ENCODE measurements at regions not wholly inside any gene's neighbourhood (a gene's known extent, or its start where the extent isn't known, plus 50 kb on each side); places are given as distances from the start of the nearest gene placed in this dataset.

DNA sequence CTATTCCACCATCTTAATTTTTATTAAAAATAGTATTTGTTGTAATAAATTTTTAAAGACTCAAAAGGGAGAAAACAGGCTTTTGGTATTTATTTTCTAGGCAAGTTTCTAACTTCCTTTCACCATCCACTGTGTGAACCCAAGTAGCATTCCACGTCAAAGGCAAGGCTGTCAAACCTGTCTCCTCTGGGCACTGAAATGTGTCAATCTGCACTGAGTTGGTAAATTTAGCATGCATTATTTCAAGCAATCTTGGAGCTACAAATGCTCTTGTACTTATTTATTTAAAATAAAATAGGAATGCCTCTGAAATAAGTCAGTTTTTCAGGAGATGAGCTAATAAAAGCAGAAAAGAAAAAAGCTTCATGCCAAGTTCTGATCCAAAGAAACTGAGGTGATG, 130.9 kb upstream of the CNTNAP5 start:
- TF ChIP-seq POLR2A (IDR thresholded peaks at IDR 0.05) (no peak), EP300 (IDR thresholded peaks at IDR 0.05) (no peak)
- TF ChIP-seq, protein P1, sequence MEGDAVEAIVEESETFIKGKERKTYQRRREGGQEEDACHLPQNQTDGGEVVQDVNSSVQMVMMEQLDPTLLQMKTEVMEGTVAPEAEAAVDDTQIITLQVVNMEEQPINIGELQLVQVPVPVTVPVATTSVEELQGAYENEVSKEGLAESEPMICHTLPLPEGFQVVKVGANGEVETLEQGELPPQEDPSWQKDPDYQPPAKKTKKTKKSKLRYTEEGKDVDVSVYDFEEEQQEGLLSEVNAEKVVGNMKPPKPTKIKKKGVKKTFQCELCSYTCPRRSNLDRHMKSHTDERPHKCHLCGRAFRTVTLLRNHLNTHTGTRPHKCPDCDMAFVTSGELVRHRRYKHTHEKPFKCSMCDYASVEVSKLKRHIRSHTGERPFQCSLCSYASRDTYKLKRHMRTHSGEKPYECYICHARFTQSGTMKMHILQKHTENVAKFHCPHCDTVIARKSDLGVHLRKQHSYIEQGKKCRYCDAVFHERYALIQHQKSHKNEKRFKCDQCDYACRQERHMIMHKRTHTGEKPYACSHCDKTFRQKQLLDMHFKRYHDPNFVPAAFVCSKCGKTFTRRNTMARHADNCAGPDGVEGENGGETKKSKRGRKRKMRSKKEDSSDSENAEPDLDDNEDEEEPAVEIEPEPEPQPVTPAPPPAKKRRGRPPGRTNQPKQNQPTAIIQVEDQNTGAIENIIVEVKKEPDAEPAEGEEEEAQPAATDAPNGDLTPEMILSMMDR (IDR thresholded peaks at IDR 0.05): no peak
- DNase-seq: no peak
- H3K4me3 ChIP-seq: no peak overlapping the region
- H3K27me3 ChIP-seq: no peaks in the 10 kb centered on the region
- H3K4me1 ChIP-seq (ENCODE audit: insufficient read depth): no peaks in the 10 kb centered on the region
- 84 to 88% (median 85%) methylated on average over 1 of the region's 1 CpG for WGBS, 3 donors
- H3K36me3 ChIP-seq: no peaks in the 10 kb centered on the region
- H3K27ac ChIP-seq: no peak overlapping the region
- intact Hi-C loops (cut with DNase I): no loop called here
- no peaks in the 10 kb centered on the region for H3K9me3 ChIP-seq

- WGBS, 3 donors: 14 to 29% (median 15%) methylated on average over 2 of the region's 2 CpGs
- Histone ChIP-seq H3K9me3 (no peaks in the 10 kb centered on the region), H3K4me3 (no peak overlapping the region), H3K36me3 (no peaks in the 10 kb centered on the region), H3K4me1 (ENCODE audit: insufficient read depth) (no peaks in the 10 kb centered on the region), H3K27me3 (no peaks in the 10 kb centered on the region), H3K27ac (no peak overlapping the region)
- DNase-seq: no peak
- TF ChIP-seq, protein P1 (IDR thresholded peaks at IDR 0.05): no peak
- TF ChIP-seq EP300 (IDR thresholded peaks at IDR 0.05) (no peak), POLR2A (IDR thresholded peaks at IDR 0.05) (no peak)
- intact Hi-C loops (cut with DNase I): no loop called here
Measured at GRCh38 chr2:123895651-123896050, 129.4 kb upstream of the CNTNAP5 start.

DNA sequence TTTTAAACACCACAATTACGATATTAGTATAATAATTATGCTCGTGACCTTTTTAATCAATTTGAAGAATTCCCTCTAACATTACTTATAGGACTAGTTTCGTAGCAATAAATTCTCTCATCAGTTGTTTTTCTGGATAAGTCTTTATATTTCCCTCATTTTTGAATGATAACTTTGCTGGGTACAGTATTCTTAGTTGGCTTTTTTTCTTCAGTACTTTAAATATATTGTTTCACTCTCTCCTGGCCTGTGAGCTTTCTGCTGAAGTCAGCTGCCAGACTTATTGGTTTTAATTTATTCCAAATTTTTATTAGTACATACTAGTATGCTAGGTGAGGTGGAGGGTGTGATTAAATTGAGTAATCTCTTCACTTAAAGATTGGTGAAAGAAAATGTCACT, 123.8 kb upstream of the CNTNAP5 start:
- TF ChIP-seq EP300 (IDR thresholded peaks at IDR 0.05) (no peak), POLR2A (IDR thresholded peaks at IDR 0.05) (no peak)
- TF ChIP-seq, protein P1 (IDR thresholded peaks at IDR 0.05): no peak

GRCh38 chr2:123906361-123906760, 118.7 kb upstream of the CNTNAP5 start:
- no peaks in the 10 kb centered on the region for H3K27me3 ChIP-seq
- H3K27ac ChIP-seq: no peak overlapping the region
- no peaks in the 10 kb centered on the region for H3K4me1 ChIP-seq (ENCODE audit: insufficient read depth)
- H3K9me3 ChIP-seq: no peaks in the 10 kb centered on the region
- H3K4me3 ChIP-seq: no peak overlapping the region
- intact Hi-C loops (cut with DNase I): no loop called here
- no peak for DNase-seq
- no peaks in the 10 kb centered on the region for H3K36me3 ChIP-seq
- TF ChIP-seq, protein P1 (IDR thresholded peaks at IDR 0.05): no peak
- no peak for TF ChIP-seq POLR2A (IDR thresholded peaks at IDR 0.05)
- TF ChIP-seq EP300 (IDR thresholded peaks at IDR 0.05): no peak
- 11 to 25% (median 17%) methylated on average over 2 of the region's 2 CpGs for WGBS, 3 donors

More for the DNA sequence above, 123.8 kb upstream of the CNTNAP5 start:
- Histone ChIP-seq H3K36me3 (no peaks in the 10 kb centered on the region), H3K27me3 (no peaks in the 10 kb centered on the region), H3K4me3 (no peak overlapping the region), H3K9me3 (no peaks in the 10 kb centered on the region), H3K4me1 (ENCODE audit: insufficient read depth) (no peaks in the 10 kb centered on the region), H3K27ac (no peak overlapping the region)
- intact Hi-C loops (cut with DNase I): no loop called here
- WGBS, 3 donors: 80 to 87% (median 81%) methylated on average over 3 of the region's 3 CpGs
- DNase-seq: no peak

DNA sequence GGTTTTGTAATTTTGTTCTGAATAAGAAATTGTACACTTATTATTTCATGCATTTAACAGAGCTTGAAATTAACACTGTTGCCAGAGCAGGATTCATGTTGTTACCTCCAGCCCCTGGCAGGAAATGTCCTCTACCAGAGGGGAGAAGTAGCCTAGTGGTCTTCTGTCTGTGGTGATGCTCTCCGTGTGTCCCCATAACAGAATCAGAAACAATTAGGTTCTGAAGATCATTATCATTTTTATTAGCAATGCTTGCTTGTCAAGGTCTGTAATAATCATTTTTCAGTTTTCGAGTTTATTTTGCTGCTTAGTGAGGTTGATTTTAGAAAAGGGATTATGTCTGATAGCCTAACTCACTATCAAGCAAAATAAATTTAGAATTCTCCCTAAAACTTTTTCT, 116.6 kb upstream of the CNTNAP5 start:
- Histone ChIP-seq H3K27ac (no peak overlapping the region), H3K9me3 (no peaks in the 10 kb centered on the region), H3K4me1 (ENCODE audit: insufficient read depth) (no peaks in the 10 kb centered on the region), H3K27me3 (no peaks in the 10 kb centered on the region), H3K36me3 (no peaks in the 10 kb centered on the region), H3K4me3 (no peak overlapping the region)
- DNase-seq: no peak
- TF ChIP-seq POLR2A (IDR thresholded peaks at IDR 0.05) (no peak), EP300 (IDR thresholded peaks at IDR 0.05) (no peak)
- TF ChIP-seq, protein P1 (IDR thresholded peaks at IDR 0.05): no peak
- intact Hi-C loops (cut with DNase I): no loop called here
- 66 to 82% (median 75%) methylated on average over 2 of the region's 2 CpGs for WGBS, 3 donors

All from ovary (tissue), 7 donors.